ENCODE measurements at regions not wholly inside any gene's neighbourhood (a gene's known extent, or its start where the extent isn't known, plus 50 kb on each side); places are given as distances from the start of the nearest gene placed in this dataset.

DNA sequence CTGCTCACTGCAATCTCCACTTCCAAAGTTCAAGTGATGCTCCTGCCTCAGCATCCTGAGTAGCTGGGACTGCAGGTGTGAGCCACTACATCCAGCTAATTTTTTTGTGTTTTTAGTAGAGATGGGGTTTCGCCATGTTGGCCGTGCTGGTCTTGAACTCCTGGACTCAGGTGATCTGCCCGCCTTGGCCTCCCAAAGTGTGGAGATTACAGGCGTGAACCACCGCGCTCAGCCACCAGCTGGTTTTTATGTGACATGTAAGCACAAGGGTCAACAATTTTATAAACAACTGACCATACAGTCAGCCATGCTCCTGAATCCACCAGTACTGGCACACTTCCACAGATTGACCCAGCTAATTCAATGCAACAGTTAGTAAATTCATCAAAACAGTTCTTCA, 526.3 kb upstream of the LRRC4C start:
- Histone ChIP-seq H3K27me3 (no peaks in the 10 kb centered on the region), H3K4me1 (no peaks in the 10 kb centered on the region), H3K4me3 (no peak overlapping the region), H3K9me3 (no peaks in the 10 kb centered on the region), H3K36me3 (no peaks in the 10 kb centered on the region), H3K27ac (no peak overlapping the region)
- WGBS, 2 donors, result 90 to 98% methylated on average over 6 of the region's 6 CpGs
- TF ChIP-seq POLR2A (IDR thresholded peaks at IDR 0.05), result no peak
- TF ChIP-seq, protein P1, sequence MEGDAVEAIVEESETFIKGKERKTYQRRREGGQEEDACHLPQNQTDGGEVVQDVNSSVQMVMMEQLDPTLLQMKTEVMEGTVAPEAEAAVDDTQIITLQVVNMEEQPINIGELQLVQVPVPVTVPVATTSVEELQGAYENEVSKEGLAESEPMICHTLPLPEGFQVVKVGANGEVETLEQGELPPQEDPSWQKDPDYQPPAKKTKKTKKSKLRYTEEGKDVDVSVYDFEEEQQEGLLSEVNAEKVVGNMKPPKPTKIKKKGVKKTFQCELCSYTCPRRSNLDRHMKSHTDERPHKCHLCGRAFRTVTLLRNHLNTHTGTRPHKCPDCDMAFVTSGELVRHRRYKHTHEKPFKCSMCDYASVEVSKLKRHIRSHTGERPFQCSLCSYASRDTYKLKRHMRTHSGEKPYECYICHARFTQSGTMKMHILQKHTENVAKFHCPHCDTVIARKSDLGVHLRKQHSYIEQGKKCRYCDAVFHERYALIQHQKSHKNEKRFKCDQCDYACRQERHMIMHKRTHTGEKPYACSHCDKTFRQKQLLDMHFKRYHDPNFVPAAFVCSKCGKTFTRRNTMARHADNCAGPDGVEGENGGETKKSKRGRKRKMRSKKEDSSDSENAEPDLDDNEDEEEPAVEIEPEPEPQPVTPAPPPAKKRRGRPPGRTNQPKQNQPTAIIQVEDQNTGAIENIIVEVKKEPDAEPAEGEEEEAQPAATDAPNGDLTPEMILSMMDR (IDR thresholded peaks at IDR 0.05), result no peak
- intact Hi-C loops (cut with DNase I), result no loop called here
- no peak for DNase-seq

- H3K36me3 ChIP-seq, result no peaks in the 10 kb centered on the region
- H3K4me1 ChIP-seq, result no peaks in the 10 kb centered on the region
- no peaks in the 10 kb centered on the region for H3K9me3 ChIP-seq
- H3K27me3 ChIP-seq, result no peaks in the 10 kb centered on the region
- no peak overlapping the region for H3K27ac ChIP-seq
- no peak for DNase-seq
- TF ChIP-seq, protein P1 (IDR thresholded peaks at IDR 0.05), result no peak
- no peak for TF ChIP-seq POLR2A (IDR thresholded peaks at IDR 0.05)
- WGBS, 2 donors, result 69 to 77% methylated on average over 3 of the region's 3 CpGs
- H3K4me3 ChIP-seq, result no peak overlapping the region
- intact Hi-C loops (cut with DNase I), result no loop called here
Measured at GRCh38 chr11:41988951-41989572, 529.6 kb upstream of the LRRC4C start.

- no peaks in the 10 kb centered on the region for H3K9me3 ChIP-seq
- H3K27ac ChIP-seq, result no peak overlapping the region
- TF ChIP-seq, protein P1 (IDR thresholded peaks at IDR 0.05), result no peak
- no peak for TF ChIP-seq POLR2A (IDR thresholded peaks at IDR 0.05)
- no peaks in the 10 kb centered on the region for H3K4me1 ChIP-seq
- DNase-seq, result no peak
- H3K36me3 ChIP-seq, result no peaks in the 10 kb centered on the region
- H3K27me3 ChIP-seq, result no peaks in the 10 kb centered on the region
- intact Hi-C loops (cut with DNase I), result no loop called here
- H3K4me3 ChIP-seq, result no peak overlapping the region
Measured at GRCh38 chr11:41989823-41990380, 530.5 kb upstream of the LRRC4C start.

GRCh38 chr11:41996533-41996932, 537.1 kb upstream of the LRRC4C start:
- 19 to 50% methylated on average over 1 of the region's 1 CpG for WGBS, 2 donors
- H3K27me3 ChIP-seq, result no peaks in the 10 kb centered on the region
- intact Hi-C loops (cut with DNase I), result no loop called here

DNA sequence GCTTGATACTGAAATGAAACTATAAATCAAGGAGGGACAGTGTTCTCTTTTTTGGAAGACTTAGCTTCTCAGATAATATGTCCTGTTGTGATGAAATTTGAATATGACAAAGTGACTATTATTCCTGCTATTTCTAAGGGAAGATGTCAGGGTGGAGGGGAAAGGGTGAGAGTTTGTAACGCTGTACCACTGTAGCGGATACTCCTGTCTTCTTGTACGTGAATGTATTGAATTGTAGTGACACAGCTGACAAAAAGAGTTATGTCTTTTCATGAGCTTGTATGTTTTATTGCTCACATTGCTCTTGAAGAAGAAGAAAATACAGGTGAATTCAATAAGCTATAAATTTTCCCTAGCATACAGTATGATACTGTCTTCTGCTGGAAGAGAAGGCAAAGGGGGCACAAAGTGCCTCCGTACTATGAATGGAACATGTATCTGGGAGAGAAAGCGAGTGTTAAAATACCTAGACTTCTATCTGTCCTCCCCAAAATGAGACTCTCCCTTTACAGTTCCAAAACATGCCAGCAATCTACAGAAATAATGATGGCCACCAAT, 538.5 kb upstream of the LRRC4C start:
- TF ChIP-seq, protein P1 (IDR thresholded peaks at IDR 0.05), result no peak
- TF ChIP-seq POLR2A (IDR thresholded peaks at IDR 0.05), result no peak
- H3K36me3 ChIP-seq, result no peaks in the 10 kb centered on the region
- no peaks in the 10 kb centered on the region for H3K4me1 ChIP-seq
- intact Hi-C loops (cut with DNase I), result no loop called here
- no peaks in the 10 kb centered on the region for H3K27me3 ChIP-seq
- DNase-seq, result no peak
- H3K4me3 ChIP-seq, result no peak overlapping the region
- H3K27ac ChIP-seq, result no peak overlapping the region
- 74 to 78% methylated on average over 5 of the region's 5 CpGs for WGBS, 2 donors
- no peaks in the 10 kb centered on the region for H3K9me3 ChIP-seq

More at GRCh38 chr11:41996533-41996932, 537.1 kb upstream of the LRRC4C start:
- TF ChIP-seq, protein P1 (IDR thresholded peaks at IDR 0.05), result no peak
- H3K9me3 ChIP-seq, result no peaks in the 10 kb centered on the region
- no peaks in the 10 kb centered on the region for H3K36me3 ChIP-seq
- no peak for DNase-seq
- H3K4me1 ChIP-seq, result no peaks in the 10 kb centered on the region
- H3K4me3 ChIP-seq, result no peak overlapping the region
- H3K27ac ChIP-seq, result no peak overlapping the region

All from esophagus squamous epithelium (tissue), 5 donors.